ENCODE measurements at regions not wholly inside any gene's neighbourhood (a gene's known extent, or its start where the extent isn't known, plus 50 kb on each side); places are given as distances from the start of the nearest gene placed in this dataset.

- no peak for DNase-seq
Observed at GRCh38 chr4:79083406-79084010, 144.3 kb upstream of the PAQR3 start.

- DNase-seq: no peak
Observed at GRCh38 chr4:79082997-79083396, 143.8 kb upstream of the PAQR3 start.

GRCh38 chr4:79081973-79082372, 142.7 kb upstream of the PAQR3 start:
- DNase-seq: no peak

GRCh38 chr4:79078339-79078738, 139.1 kb upstream of the PAQR3 start:
- no peak for DNase-seq

- no peak for DNase-seq
Observed at GRCh38 chr4:79074040-79074439, 134.8 kb upstream of the PAQR3 start.

GRCh38 chr4:79073471-79073870, 134.2 kb upstream of the PAQR3 start:
- no peak for DNase-seq

GRCh38 chr4:79065262-79065661, 126.0 kb upstream of the PAQR3 start:
- peak in 1 of 3 donors; percentile 29 for DNase-seq

- DNase-seq: no peak
Observed at GRCh38 chr4:79064806-79065205, 125.6 kb upstream of the PAQR3 start.

GRCh38 chr4:79059631-79060399, 120.6 kb upstream of the PAQR3 start:
- no peak for DNase-seq

GRCh38 chr4:79057772-79058171, 118.5 kb upstream of the PAQR3 start:
- no peak for DNase-seq

- no peak for DNase-seq
Observed at GRCh38 chr4:79053754-79054153, 114.5 kb upstream of the PAQR3 start.

- DNase-seq: peak in 1 of 3 donors; percentile 24
Observed at GRCh38 chr4:79050541-79050880, 111.3 kb upstream of the PAQR3 start.

- no peak for DNase-seq
Observed at GRCh38 chr4:79049840-79050540, 110.8 kb upstream of the PAQR3 start.

- peak in 1 of 3 donors; percentile 17 for DNase-seq
Observed at GRCh38 chr4:79048878-79049277, 109.6 kb upstream of the PAQR3 start.

- DNase-seq: no peak
Observed at GRCh38 chr4:79047316-79047715, 108.1 kb upstream of the PAQR3 start.

GRCh38 chr4:79046016-79046592, 106.9 kb upstream of the PAQR3 start:
- peak in 1 of 3 donors; percentile 15 for DNase-seq

- peak in 2 of 3 donors; percentile 23 to 69 for DNase-seq
Observed at GRCh38 chr4:79044141-79044659, 105.0 kb upstream of the PAQR3 start.

GRCh38 chr4:79043138-79043537, 103.9 kb upstream of the PAQR3 start:
- no peak for DNase-seq

GRCh38 chr4:79042079-79042674, 102.9 kb upstream of the PAQR3 start:
- DNase-seq: peak in 2 of 3 donors; percentile 52 to 64

- DNase-seq: no peak
Observed at GRCh38 chr4:79034544-79034943, 95.3 kb upstream of the PAQR3 start.

- peak in 2 of 3 donors; percentile 29 to 33 for DNase-seq
Observed at GRCh38 chr4:79030973-79031372, 91.7 kb upstream of the PAQR3 start.

- DNase-seq: no peak
Observed at GRCh38 chr4:79027656-79028055, 88.4 kb upstream of the PAQR3 start.
